Pancreas (tissue), 10 donors: ENCODE measurements at regions not wholly inside any gene's neighbourhood (a gene's known extent, or its start where the extent isn't known, plus 50 kb on each side); places are given as distances from the start of the nearest gene placed in this dataset.

Experiments
- ATAC-seq, 4 donors: fragments of 200-7000 bp; cut with Tn5 transposase; one replicate each; pipeline versions ENCODE4 v1.8.0 to v1.9.1; 2020; ENCODE audit warnings: mild to moderate bottlenecking in 4 of 4, moderate library complexity in 4 of 4
- DNase-seq, 6 donors: peaks; one replicate each; pipeline ENCODE4 v3.0.0-alpha.2; 2020
- FAIRE-seq: peaks from 2 replicates; lab custom pipeline; 2012; peaks lifted over from hg19 to GRCh38; lab: Jason Lieb, UNC
- H3K27ac ChIP-seq, 4 donors: fragments of 200-600 bp; sonication (generic); 1 replicate in 3 of 4; 2 replicates in 1 of 4; pipeline versions ENCODE4 v1.5.0 to v1.8.0; 2020
- H3K27me3 ChIP-seq, 4 donors: fragments of 200-600 bp; one replicate each; pipeline ENCODE4 v1.8.0; 2021
- H3K36me3 ChIP-seq, 3 donors: fragments of 200-600 bp; sonication (generic) in 1 of 3; one replicate each; pipeline versions ENCODE4 v1.5.0 to v1.8.0; 2020 to 2021
- H3K4me1 ChIP-seq, 3 donors: fragments of 200-600 bp; one replicate each; pipeline ENCODE4 v1.8.0; 2021
- H3K4me3 ChIP-seq, 4 donors: fragments of 200-600 bp; sonication (generic) in 2 of 4; one replicate each; pipeline versions ENCODE4 v1.5.0 to v1.8.0; 2020 to 2021
- H3K9me3 ChIP-seq, 4 donors: fragments of 200-600 bp; one replicate each; pipeline ENCODE4 v1.8.0; 2021
- WGBS, 2 donors: extraction: QIAGEN DNeasy Blood & Tissue Kit; methylation state at CpG; one replicate each; pipeline ENCODE4 v1.1.7; 2013; 5-methylcytosine and 5-hydroxymethylcytosine counted together
- intact Hi-C, 3 donors: fragments of 100-400 bp; cut with DNase I; formaldehyde crosslinking; loops; one replicate each; pipeline versions ENCODE4 v1.11.1 to v1.14.2; 2022
- TF ChIP-seq, protein P1 (sequence below), 4 donors: fragments of 200-600 bp; sonication (generic) in 3 of 4; IDR thresholded peaks; one replicate each; pipeline versions ENCODE4 v1.5.0 to v1.8.0; 2021; ENCODE audit warnings: antibody characterized with exemption in 4 of 4
- donor health status: healthy with polysubstance abuse.
- donor health status: DM: no; HTN: no; CAD: no; lungs with moderate emphysema.
- donor health status: DM: no; HTN: no; CAD: no.
- donor health status: control.
- donor health status: control.
- donor health status: Bipolar disorder and iron deficiency.
- donor health status: DM: yes; HTN: yes; CAD: no.
- donor health status: DM: no; HTN: no; CAD: no.
- donor health status: DM: no; HTN: no; CAD: no.
- donor health status: DM: yes; HTN: yes; CAD: no.

DNA sequence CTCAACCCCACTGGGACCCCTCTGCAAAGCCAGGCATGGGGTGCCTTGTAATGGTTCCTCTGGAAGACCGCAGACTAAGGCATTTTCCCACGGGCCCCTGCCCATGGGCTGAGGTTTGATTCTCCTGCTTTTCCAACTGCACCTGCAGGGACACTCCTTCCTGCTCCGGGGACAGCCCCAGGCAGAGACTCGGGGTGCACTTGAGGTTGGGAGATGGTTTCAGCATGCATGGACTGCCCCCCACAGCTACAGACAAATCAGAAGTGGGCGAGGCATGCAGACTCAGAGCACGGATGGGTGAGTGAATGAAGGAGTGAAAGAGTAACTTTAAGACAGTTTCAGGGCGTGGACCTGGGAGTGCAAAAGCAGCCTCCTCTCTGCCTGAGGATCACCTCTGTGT, 87.9 kb upstream of the RPL38 start:
- no peaks in the 10 kb centered on the region for H3K9me3 ChIP-seq
- H3K27me3 ChIP-seq, result no peaks in the 10 kb centered on the region
- H3K4me1 ChIP-seq, result no peaks in the 10 kb centered on the region
- H3K36me3 ChIP-seq, result no peaks in the 10 kb centered on the region
- intact Hi-C loops, result no loop called here
- no peak for FAIRE-seq
- TF ChIP-seq, protein P1, sequence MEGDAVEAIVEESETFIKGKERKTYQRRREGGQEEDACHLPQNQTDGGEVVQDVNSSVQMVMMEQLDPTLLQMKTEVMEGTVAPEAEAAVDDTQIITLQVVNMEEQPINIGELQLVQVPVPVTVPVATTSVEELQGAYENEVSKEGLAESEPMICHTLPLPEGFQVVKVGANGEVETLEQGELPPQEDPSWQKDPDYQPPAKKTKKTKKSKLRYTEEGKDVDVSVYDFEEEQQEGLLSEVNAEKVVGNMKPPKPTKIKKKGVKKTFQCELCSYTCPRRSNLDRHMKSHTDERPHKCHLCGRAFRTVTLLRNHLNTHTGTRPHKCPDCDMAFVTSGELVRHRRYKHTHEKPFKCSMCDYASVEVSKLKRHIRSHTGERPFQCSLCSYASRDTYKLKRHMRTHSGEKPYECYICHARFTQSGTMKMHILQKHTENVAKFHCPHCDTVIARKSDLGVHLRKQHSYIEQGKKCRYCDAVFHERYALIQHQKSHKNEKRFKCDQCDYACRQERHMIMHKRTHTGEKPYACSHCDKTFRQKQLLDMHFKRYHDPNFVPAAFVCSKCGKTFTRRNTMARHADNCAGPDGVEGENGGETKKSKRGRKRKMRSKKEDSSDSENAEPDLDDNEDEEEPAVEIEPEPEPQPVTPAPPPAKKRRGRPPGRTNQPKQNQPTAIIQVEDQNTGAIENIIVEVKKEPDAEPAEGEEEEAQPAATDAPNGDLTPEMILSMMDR (IDR thresholded peaks at IDR 0.05), result no peak
- H3K27ac ChIP-seq, result no peak overlapping the region
- no peak for ATAC-seq
- no peak for DNase-seq
- 41 to 46% methylated on average over 7 of the region's 7 CpGs for WGBS, 2 donors
- no peak overlapping the region for H3K4me3 ChIP-seq

DNA sequence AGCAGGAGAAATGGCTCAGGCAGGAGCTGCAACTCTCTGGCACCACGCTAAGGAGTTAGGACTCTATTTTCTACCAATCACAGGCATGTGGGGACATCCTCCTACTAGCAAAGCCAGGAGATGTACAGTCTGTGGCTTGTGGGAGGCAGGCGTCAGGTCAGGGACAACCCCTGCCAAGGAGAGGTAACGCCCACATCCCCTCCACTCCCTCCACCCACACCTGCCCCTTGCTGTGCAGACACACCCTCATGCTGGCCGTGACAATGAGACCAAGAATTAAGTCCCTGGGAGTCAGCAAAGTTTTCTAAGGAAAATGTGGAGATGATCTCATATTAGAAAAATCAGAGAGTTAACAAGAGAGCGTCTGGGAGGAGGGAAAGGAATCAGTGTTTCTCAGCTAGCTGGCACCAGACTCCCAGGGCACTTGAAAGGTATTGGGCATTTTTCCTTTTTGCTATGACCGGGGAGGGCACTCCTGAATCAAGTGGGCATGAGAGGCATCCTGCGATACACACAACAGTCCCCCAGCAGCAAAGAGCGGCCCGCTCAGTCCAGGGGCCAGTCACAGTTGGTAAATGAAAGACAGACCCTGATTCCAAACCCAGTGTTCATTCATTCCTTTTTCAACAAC, 87.3 kb upstream of the RPL38 start:
- TF ChIP-seq, protein P1 (IDR thresholded peaks at IDR 0.05), result no peak
- H3K9me3 ChIP-seq, result no peaks in the 10 kb centered on the region
- H3K36me3 ChIP-seq, result no peaks in the 10 kb centered on the region
- no peak for FAIRE-seq
- H3K4me3 ChIP-seq, result no peak overlapping the region
- 37 to 40% methylated on average over 9 of the region's 9 CpGs for WGBS, 2 donors
- DNase-seq, result no peak
- H3K27me3 ChIP-seq, result no peaks in the 10 kb centered on the region
- intact Hi-C loops, result no loop called here
- no peak for ATAC-seq
- no peak overlapping the region for H3K27ac ChIP-seq
- H3K4me1 ChIP-seq, result no peaks in the 10 kb centered on the region

DNA sequence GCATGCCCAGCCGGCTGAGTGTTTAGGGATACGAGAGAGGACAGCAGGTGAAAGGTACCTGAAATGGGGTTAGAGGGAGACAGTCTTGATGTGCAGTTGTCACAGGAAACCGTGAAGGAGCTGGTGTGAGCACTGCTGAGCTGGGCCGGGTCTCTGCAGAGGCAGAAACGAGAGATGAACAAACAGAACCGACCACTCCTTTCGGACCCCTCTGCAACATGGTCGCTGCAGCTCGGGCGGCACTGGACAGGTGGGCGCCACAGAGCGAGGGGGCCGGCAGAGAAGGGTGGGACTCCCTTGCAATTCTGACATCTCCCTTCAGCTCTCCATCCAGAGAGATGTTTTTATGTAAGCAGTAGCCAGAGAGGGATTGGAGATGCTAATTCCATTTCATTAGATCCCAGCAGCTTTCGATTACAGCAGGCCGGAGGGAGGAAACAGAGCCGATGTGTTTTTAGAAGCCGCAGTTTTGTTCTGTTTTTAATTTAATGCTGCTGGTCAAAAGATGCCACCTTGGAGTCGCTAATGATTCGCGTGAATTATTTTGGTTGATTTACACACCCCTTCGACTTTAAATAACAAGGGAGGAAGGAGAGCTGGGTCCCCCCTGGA, 86.3 kb upstream of the RPL38 start:
- no peak for FAIRE-seq
- no peaks in the 10 kb centered on the region for H3K36me3 ChIP-seq
- H3K27ac ChIP-seq, result no peak overlapping the region
- H3K27me3 ChIP-seq, result no peaks in the 10 kb centered on the region
- no peak overlapping the region for H3K4me3 ChIP-seq
- H3K4me1 ChIP-seq, result no peaks in the 10 kb centered on the region
- TF ChIP-seq, protein P1 (IDR thresholded peaks at IDR 0.05), result no peak
- no peak for DNase-seq
- ATAC-seq, result no peak
- H3K9me3 ChIP-seq, result no peaks in the 10 kb centered on the region
- intact Hi-C loops, result no loop called here
- 62 to 75% methylated on average over 21 of the region's 21 CpGs for WGBS, 2 donors

DNA sequence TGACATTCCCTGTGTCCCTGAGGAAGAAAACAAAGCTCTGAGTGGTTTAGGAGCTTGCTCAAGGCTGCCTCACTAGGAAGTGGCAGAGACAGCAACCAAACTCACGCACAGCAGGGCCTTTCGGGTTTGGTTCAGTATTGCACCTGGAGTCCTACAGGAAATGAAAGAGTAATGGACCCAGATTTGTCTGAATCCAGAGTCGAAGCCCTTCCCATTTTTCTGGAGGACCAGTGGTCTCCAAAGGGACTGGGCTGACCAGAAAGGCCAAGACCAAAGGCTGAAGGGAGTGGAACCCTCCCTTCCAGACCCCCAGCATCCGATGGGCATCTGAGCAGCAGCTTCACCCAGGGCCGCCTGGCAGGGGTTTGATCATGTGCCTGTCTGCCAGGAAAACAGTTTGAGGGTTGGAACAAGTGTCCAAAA, 85.5 kb upstream of the RPL38 start:
- intact Hi-C loops, result no loop called here
- ATAC-seq, result no peak
- H3K27me3 ChIP-seq, result no peaks in the 10 kb centered on the region
- no peaks in the 10 kb centered on the region for H3K4me1 ChIP-seq
- TF ChIP-seq, protein P1 (IDR thresholded peaks at IDR 0.05), result no peak
- no peak for DNase-seq
- WGBS, 2 donors, result 57 to 73% methylated on average over 5 of the region's 5 CpGs
- no peak overlapping the region for H3K27ac ChIP-seq
- H3K36me3 ChIP-seq, result no peaks in the 10 kb centered on the region
- no peak overlapping the region for H3K4me3 ChIP-seq
- no peaks in the 10 kb centered on the region for H3K9me3 ChIP-seq
- no peak for FAIRE-seq

DNA sequence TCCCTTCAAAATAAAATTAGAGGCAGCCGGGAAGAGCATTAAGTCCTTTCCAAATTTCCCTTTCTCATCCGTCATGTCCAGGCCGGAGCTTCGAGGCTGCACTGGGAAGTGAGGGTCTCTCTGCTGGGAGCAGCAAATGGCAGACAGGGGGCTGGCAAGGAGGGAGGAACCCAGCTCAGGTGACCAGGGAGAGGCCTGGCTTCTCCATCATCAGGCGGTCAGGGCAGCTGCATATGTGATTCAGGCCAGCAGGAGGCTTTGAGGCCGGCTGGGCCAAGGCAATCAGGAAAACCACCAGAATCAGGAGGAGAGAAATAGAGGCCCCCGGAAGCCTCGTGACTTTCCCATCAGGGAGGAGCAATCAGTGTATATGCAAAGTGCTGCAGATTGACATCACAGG, 85.0 kb upstream of the RPL38 start:
- H3K36me3 ChIP-seq, result no peaks in the 10 kb centered on the region
- TF ChIP-seq, protein P1 (IDR thresholded peaks at IDR 0.05), result no peak
- no peaks in the 10 kb centered on the region for H3K9me3 ChIP-seq
- ATAC-seq (no peak), FAIRE-seq (no peak), DNase-seq (no peak)
- WGBS, 2 donors, result 48 to 60% methylated on average over 8 of the region's 8 CpGs
- H3K27ac ChIP-seq, result no peak overlapping the region
- intact Hi-C loops, result no loop called here
- no peaks in the 10 kb centered on the region for H3K27me3 ChIP-seq
- no peaks in the 10 kb centered on the region for H3K4me1 ChIP-seq
- H3K4me3 ChIP-seq, result no peak overlapping the region
